H9 (cell line): ENCODE measurements at regions not wholly inside any gene's neighbourhood (a gene's known extent, or its start where the extent isn't known, plus 50 kb on each side); places are given as distances from the start of the nearest gene placed in this dataset.

ENCODE experiments used
- DNase-seq: peaks from one replicate; pipeline ENCODE4 v3.0.0-alpha.2; 2017
- H2AFZ ChIP-seq: one replicate; pipeline ENCODE4 v1.6.1; 2013; ENCODE audit warnings: mild to moderate bottlenecking, low read length, control low read depth, moderate library complexity
- H2AK5ac ChIP-seq: 2 replicates; pipeline ENCODE4 v1.6.1; 2013; ENCODE audit warnings: low read length, control low read depth, mixed read lengths; ENCODE audit not compliant: insufficient read length
- H2BK120ac ChIP-seq: one replicate; pipeline ENCODE4 v1.6.1; 2013; ENCODE audit warnings: low read depth, mild to moderate bottlenecking, low read length, control low read depth, inconsistent platforms; ENCODE audit not compliant: poor library complexity, severe bottlenecking
- H2BK12ac ChIP-seq: 2 replicates; pipeline ENCODE4 v1.6.1; 2013; ENCODE audit warnings: low read length, control low read depth, mixed read lengths, low read depth; ENCODE audit not compliant: insufficient read length
- H2BK15ac ChIP-seq: 2 replicates; pipeline ENCODE4 v1.6.1; 2013; ENCODE audit warnings: low read depth, low read length, control low read depth
- H2BK20ac ChIP-seq: one replicate; pipeline ENCODE4 v1.6.1; 2013; ENCODE audit warnings: low read depth, mild to moderate bottlenecking, low read length, control low read depth, inconsistent platforms; ENCODE audit not compliant: poor library complexity, severe bottlenecking
- H2BK5ac ChIP-seq: 2 replicates; pipeline ENCODE4 v1.6.1; 2013; ENCODE audit warnings: low read length, control low read depth, mixed read lengths; ENCODE audit not compliant: insufficient read length
- H3K14ac ChIP-seq: 2 replicates; pipeline ENCODE4 v1.6.1; 2013; ENCODE audit warnings: low read length, control low read depth; ENCODE audit not compliant: insufficient read depth
- H3K18ac ChIP-seq: 2 replicates; pipeline ENCODE4 v1.6.1; 2013; ENCODE audit warnings: low read depth, mild to moderate bottlenecking, mixed read lengths, low read length, control low read depth; ENCODE audit not compliant: insufficient read length
- H3K23ac ChIP-seq: 2 replicates; pipeline ENCODE4 v1.6.1; 2013; ENCODE audit warnings: low read length, control low read depth, mixed read lengths, low read depth; ENCODE audit not compliant: insufficient read length
- H3K23me2 ChIP-seq: 2 replicates; pipeline ENCODE4 v1.6.1; 2013; ENCODE audit warnings: low read depth, mild to moderate bottlenecking, mixed read lengths, low read length, control low read depth; ENCODE audit not compliant: insufficient read length, poor library complexity, severe bottlenecking
- H3K27ac ChIP-seq: 2 replicates; pipeline ENCODE4 v1.5.1; 2013; ENCODE audit warnings: low read length, control low read depth, mixed read lengths, low read depth; ENCODE audit not compliant: insufficient read length
- H3K27me3 ChIP-seq: 2 replicates; pipeline ENCODE4 v1.6.1; 2013; ENCODE audit warnings: low read length, control low read depth, inconsistent platforms; ENCODE audit not compliant: insufficient read depth
- H3K4ac ChIP-seq: 2 replicates; pipeline ENCODE4 v1.6.1; 2013; ENCODE audit warnings: low read depth, mild to moderate bottlenecking, control low read depth, inconsistent platforms, low read length, moderate library complexity
- H3K4me1 ChIP-seq: 2 replicates; pipeline ENCODE4 v1.6.1; 2013; ENCODE audit warnings: low read length, control low read depth, inconsistent platforms; ENCODE audit not compliant: insufficient read depth
- H3K4me2 ChIP-seq: 2 replicates; pipeline ENCODE4 v1.6.1; 2013; ENCODE audit warnings: low read length, control low read depth, mixed read lengths; ENCODE audit not compliant: insufficient read length, insufficient read depth
- H3K56ac ChIP-seq: 2 replicates; pipeline ENCODE4 v1.6.1; 2013; ENCODE audit warnings: low read depth, mild to moderate bottlenecking, mixed read lengths, low read length, control low read depth; ENCODE audit not compliant: insufficient read length
- H3K79me1 ChIP-seq: 2 replicates; pipeline ENCODE4 v1.6.1; 2013; ENCODE audit warnings: low read depth, mild to moderate bottlenecking, moderate library complexity, low read length, control low read depth, inconsistent platforms; ENCODE audit not compliant: insufficient read depth, poor library complexity, severe bottlenecking
- H3K79me2 ChIP-seq: 2 replicates; pipeline ENCODE4 v1.6.1; 2013; ENCODE audit warnings: low read length, control low read depth, inconsistent platforms; ENCODE audit not compliant: insufficient read depth
- H3K9ac ChIP-seq: 2 replicates; pipeline ENCODE4 v1.6.1; 2013; ENCODE audit warnings: low read length, control low read depth, mixed read lengths; ENCODE audit not compliant: insufficient read length; ENCODE audit errors: extremely low read depth
- H3K9me3 ChIP-seq: one replicate; pipeline ENCODE4 v1.6.1; 2013; ENCODE audit warnings: low read depth, low read length, inconsistent platforms; ENCODE audit not compliant: control insufficient read depth
- H3T11ph ChIP-seq: one replicate; pipeline ENCODE4 v1.6.1; 2013; ENCODE audit warnings: mild to moderate bottlenecking, low read length, control low read depth, inconsistent platforms
- H4K20me1 ChIP-seq: one replicate; pipeline ENCODE4 v1.6.1; 2013; ENCODE audit not compliant: control insufficient read depth, insufficient read length, insufficient read depth
- H4K5ac ChIP-seq: 2 replicates; pipeline ENCODE4 v1.6.1; 2013; ENCODE audit warnings: low read depth, mild to moderate bottlenecking, mixed read lengths, low read length, control low read depth; ENCODE audit not compliant: insufficient read length
- H4K8ac ChIP-seq: replicated peaks from 2 replicates; pipeline ENCODE4 v1.6.1; 2013; ENCODE audit warnings: low read length, control low read depth, mixed read lengths, low read depth; ENCODE audit not compliant: insufficient read length
- H4K91ac ChIP-seq: 2 replicates; pipeline ENCODE4 v1.6.1; 2013; ENCODE audit warnings: low read depth, mild to moderate bottlenecking, moderate library complexity, mixed read lengths, low read length, control low read depth; ENCODE audit not compliant: insufficient read length
- H3K27ac Mint-ChIP-seq, 3 experiments: 2 replicates in 2 of 3; 3 replicates in 1 of 3; pipeline ENCODE4 v1.8.0; 2020 to 2021; ENCODE audit warnings: mixed read lengths in 3 of 3, mild to moderate bottlenecking in 1 of 3, moderate library complexity in 1 of 3
- H3K27me3 Mint-ChIP-seq: 2 replicates; pipeline ENCODE4 v1.8.0; 2021; ENCODE audit warnings: low read depth, mild to moderate bottlenecking, moderate library complexity, mixed read lengths
- H3K36me3 Mint-ChIP-seq, 3 experiments: 2 replicates in 2 of 3; 3 replicates in 1 of 3; pipeline ENCODE4 v1.8.0; 2020 to 2021; ENCODE audit warnings: low read depth in 3 of 3, mixed read lengths in 3 of 3; ENCODE audit not compliant: insufficient read depth in 1 of 3
- H3K4me1 Mint-ChIP-seq, 2 experiments: 2 replicates each; pipeline ENCODE4 v1.8.0; 2020; ENCODE audit warnings: mixed read lengths in 2 of 2
- H3K4me3 Mint-ChIP-seq, 2 experiments: 2 replicates in 1 of 2; 3 replicates in 1 of 2; pipeline ENCODE4 v1.8.0; 2020 to 2021; ENCODE audit warnings: mild to moderate bottlenecking in 2 of 2, mixed read lengths in 2 of 2, moderate library complexity in 1 of 2
- H3K9me3 Mint-ChIP-seq, 2 experiments: 2 replicates in 1 of 2; 3 replicates in 1 of 2; pipeline ENCODE4 v1.8.0; 2020; ENCODE audit warnings: mild to moderate bottlenecking in 2 of 2, mixed read lengths in 2 of 2, moderate library complexity in 1 of 2
- WGBS: extraction: QIAGEN DNeasy Blood & Tissue Kit; methylation state at CpG from one replicate; pipeline ENCODE4 v1.1.7; 2013; ENCODE audit warnings: missing lambda C conversion rate, low lambda C conversion rate, mixed read lengths; ENCODE audit not compliant: insufficient read length; ENCODE audit errors: extremely low coverage; 5-methylcytosine and 5-hydroxymethylcytosine counted together
- TF ChIP-seq, protein P1 (sequence below): fragments of 200-600 bp; sonication (generic); conservative IDR thresholded peaks from 3 replicates; pipeline ENCODE4 v1.8.0; 2021; ENCODE audit warnings: antibody characterized with exemption, mild to moderate bottlenecking

GRCh38 chr9:84059936-84060335 is 79.3 kb downstream of the RMI1 start:
- H3K79me2 ChIP-seq: no peaks in the 10 kb centered on the region
- H3K4me3 Mint-ChIP-seq: no peak overlapping the region

More at GRCh38 chr9:84059936-84060335, 79.3 kb downstream of the RMI1 start:
- H4K91ac ChIP-seq: no peak overlapping the region
- H4K5ac ChIP-seq: no peak overlapping the region
- no peaks in the 10 kb centered on the region for H3K36me3 Mint-ChIP-seq
- no peak overlapping the region for H3K14ac ChIP-seq
- no peak overlapping the region for H3K27ac Mint-ChIP-seq
- no peak overlapping the region for H2AFZ ChIP-seq
- H3K9ac ChIP-seq: no peak overlapping the region
- no peak overlapping the region for H4K8ac ChIP-seq
- H3K4me1 ChIP-seq: no peaks in the 10 kb centered on the region
- no peak overlapping the region for H2BK5ac ChIP-seq
- no peak overlapping the region for H2BK15ac ChIP-seq
- H3K23ac ChIP-seq: no peak overlapping the region
- H3K23me2 ChIP-seq: no peaks in the 10 kb centered on the region
- no peak overlapping the region for H2BK12ac ChIP-seq
- H3K56ac ChIP-seq: no peak overlapping the region
- H3K4me1 Mint-ChIP-seq: peaks cover 0 to 3% of the 10 kb centered on the region in 2 experiments; a peak in 1 of 4 replicates
- TF ChIP-seq, protein P1, sequence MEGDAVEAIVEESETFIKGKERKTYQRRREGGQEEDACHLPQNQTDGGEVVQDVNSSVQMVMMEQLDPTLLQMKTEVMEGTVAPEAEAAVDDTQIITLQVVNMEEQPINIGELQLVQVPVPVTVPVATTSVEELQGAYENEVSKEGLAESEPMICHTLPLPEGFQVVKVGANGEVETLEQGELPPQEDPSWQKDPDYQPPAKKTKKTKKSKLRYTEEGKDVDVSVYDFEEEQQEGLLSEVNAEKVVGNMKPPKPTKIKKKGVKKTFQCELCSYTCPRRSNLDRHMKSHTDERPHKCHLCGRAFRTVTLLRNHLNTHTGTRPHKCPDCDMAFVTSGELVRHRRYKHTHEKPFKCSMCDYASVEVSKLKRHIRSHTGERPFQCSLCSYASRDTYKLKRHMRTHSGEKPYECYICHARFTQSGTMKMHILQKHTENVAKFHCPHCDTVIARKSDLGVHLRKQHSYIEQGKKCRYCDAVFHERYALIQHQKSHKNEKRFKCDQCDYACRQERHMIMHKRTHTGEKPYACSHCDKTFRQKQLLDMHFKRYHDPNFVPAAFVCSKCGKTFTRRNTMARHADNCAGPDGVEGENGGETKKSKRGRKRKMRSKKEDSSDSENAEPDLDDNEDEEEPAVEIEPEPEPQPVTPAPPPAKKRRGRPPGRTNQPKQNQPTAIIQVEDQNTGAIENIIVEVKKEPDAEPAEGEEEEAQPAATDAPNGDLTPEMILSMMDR: no peak
- H2BK20ac ChIP-seq: no peak overlapping the region
- H3K9me3 ChIP-seq: no peaks in the 10 kb centered on the region
- H3T11ph ChIP-seq: no peak overlapping the region
- H3K4ac ChIP-seq: no peak overlapping the region
- H2AK5ac ChIP-seq: no peak overlapping the region
- H3K18ac ChIP-seq: no peak overlapping the region
- no peaks in the 10 kb centered on the region for H3K27me3 ChIP-seq
- H3K79me1 ChIP-seq: no peaks in the 10 kb centered on the region
- no peaks in the 10 kb centered on the region for H3K27me3 Mint-ChIP-seq
- no peaks in the 10 kb centered on the region; a peak in 1 of 5 replicates for H3K9me3 Mint-ChIP-seq
- H3K4me2 ChIP-seq: no peak overlapping the region
- no peak overlapping the region for H2BK120ac ChIP-seq
- H4K20me1 ChIP-seq: no peaks in the 10 kb centered on the region
- H3K27ac ChIP-seq: no peak overlapping the region
- DNase-seq: no peak
- WGBS: no CpG with 5 or more reads among the region's 1 CpG
